ENCODE measurements at regions not wholly inside any gene's neighbourhood (a gene's known extent, or its start where the extent isn't known, plus 50 kb on each side); places are given as distances from the start of the nearest gene placed in this dataset.

DNA sequence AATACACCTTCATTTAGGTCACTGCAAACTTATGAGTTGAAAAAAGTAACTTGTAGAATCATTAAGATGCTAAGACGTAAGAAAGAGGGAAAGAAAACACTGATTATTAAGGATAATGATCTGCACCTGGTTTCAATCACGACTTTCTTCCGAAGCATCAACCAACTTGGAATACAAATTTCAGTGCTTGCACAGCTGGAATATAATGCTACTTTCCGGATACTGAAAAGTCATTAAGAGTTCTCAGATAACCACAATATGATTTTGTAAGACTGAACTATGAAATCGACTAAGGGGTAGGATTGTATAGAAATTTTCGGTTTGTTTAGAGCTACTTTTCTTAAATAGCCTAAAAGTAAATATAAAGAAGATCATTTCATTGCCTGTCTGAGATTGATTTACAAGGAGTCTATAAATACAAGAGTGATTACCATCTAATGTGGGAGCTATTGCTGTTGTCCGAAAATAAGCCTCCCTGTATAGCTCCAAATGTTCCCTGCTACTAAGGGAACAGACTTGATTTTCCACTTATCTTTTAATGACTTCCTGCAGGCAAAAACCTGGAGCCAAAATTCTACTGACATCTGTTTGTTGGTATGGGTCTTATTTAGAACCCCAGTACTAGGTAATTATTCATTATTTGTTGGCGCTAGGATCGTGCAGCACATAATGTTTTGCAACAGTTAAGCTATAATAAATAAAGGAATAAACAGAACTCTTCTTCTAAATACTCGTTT lies 673.3 kb downstream of the KCNT2 start:
- TF ChIP-seq, protein P1, sequence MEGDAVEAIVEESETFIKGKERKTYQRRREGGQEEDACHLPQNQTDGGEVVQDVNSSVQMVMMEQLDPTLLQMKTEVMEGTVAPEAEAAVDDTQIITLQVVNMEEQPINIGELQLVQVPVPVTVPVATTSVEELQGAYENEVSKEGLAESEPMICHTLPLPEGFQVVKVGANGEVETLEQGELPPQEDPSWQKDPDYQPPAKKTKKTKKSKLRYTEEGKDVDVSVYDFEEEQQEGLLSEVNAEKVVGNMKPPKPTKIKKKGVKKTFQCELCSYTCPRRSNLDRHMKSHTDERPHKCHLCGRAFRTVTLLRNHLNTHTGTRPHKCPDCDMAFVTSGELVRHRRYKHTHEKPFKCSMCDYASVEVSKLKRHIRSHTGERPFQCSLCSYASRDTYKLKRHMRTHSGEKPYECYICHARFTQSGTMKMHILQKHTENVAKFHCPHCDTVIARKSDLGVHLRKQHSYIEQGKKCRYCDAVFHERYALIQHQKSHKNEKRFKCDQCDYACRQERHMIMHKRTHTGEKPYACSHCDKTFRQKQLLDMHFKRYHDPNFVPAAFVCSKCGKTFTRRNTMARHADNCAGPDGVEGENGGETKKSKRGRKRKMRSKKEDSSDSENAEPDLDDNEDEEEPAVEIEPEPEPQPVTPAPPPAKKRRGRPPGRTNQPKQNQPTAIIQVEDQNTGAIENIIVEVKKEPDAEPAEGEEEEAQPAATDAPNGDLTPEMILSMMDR (IDR thresholded peaks at IDR 0.05; ENCODE audit: low read length): no peak
- no peak for TF ChIP-seq EZH2 (IDR thresholded peaks at IDR 0.05; ENCODE audit: borderline replicate concordance, low read length)
